OCI-LY3 (cell line): ENCODE measurements at regions not wholly inside any gene's neighbourhood (a gene's known extent, or its start where the extent isn't known, plus 50 kb on each side); places are given as distances from the start of the nearest gene placed in this dataset.

ENCODE experiments used
- CTCF ChIP-seq: fragments of 200-600, 300-600 bp; sonication (generic); IDR thresholded peaks from 2 replicates; pipeline ENCODE4 v1.5.1; 2014; ENCODE audit warnings: antibody characterized with exemption, low read length, low read depth
- EZH2phosphoT487 ChIP-seq: fragments of 200-600 bp; shearing (Covaris generic); IDR thresholded peaks from 2 replicates; pipeline ENCODE4 v1.6.1; 2018; ENCODE audit warnings: antibody characterized with exemption, mixed run types, low read depth

- TF ChIP-seq CTCF (no peak), EZH2phosphoT487 (no peak)
Observed at GRCh38 chr2:228526687-228527086, 345.2 kb upstream of the SPHKAP start.
